Gastrocnemius medialis (tissue), 4 donors: ENCODE measurements at regions not wholly inside any gene's neighbourhood (a gene's known extent, or its start where the extent isn't known, plus 50 kb on each side); places are given as distances from the start of the nearest gene placed in this dataset.

Experiments used
- POLR2A ChIP-seq, 2 donors: fragments of 450-650 bp; IDR thresholded peaks; one replicate each; pipeline ENCODE4 v1.6.1; 2017; ENCODE audit warnings: antibody characterized with exemption in 2 of 2, mild to moderate bottlenecking in 2 of 2, moderate library complexity in 2 of 2
- TF ChIP-seq, protein P1 (sequence below), 5 experiments: fragments of 450-650 bp in 3 of 5; fragments of 200-600 bp in 2 of 5; sonication (generic) in 2 of 5; IDR thresholded peaks in 4 of 5; conservative IDR thresholded peaks in 1 of 5; 1 replicate in 4 of 5; 2 replicates in 1 of 5; pipeline ENCODE4 v1.5.1; 2016 to 2019; ENCODE audit warnings: antibody characterized with exemption in 5 of 5, mild to moderate bottlenecking in 3 of 5, moderate library complexity in 3 of 5

GRCh38 chr20:11724097-11724496, 193.6 kb upstream of the BTBD3 start:
- no peak for TF ChIP-seq POLR2A (IDR thresholded peaks at IDR 0.05)
- TF ChIP-seq, protein P1, sequence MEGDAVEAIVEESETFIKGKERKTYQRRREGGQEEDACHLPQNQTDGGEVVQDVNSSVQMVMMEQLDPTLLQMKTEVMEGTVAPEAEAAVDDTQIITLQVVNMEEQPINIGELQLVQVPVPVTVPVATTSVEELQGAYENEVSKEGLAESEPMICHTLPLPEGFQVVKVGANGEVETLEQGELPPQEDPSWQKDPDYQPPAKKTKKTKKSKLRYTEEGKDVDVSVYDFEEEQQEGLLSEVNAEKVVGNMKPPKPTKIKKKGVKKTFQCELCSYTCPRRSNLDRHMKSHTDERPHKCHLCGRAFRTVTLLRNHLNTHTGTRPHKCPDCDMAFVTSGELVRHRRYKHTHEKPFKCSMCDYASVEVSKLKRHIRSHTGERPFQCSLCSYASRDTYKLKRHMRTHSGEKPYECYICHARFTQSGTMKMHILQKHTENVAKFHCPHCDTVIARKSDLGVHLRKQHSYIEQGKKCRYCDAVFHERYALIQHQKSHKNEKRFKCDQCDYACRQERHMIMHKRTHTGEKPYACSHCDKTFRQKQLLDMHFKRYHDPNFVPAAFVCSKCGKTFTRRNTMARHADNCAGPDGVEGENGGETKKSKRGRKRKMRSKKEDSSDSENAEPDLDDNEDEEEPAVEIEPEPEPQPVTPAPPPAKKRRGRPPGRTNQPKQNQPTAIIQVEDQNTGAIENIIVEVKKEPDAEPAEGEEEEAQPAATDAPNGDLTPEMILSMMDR (IDR thresholded peaks at IDR 0.05 in 4 of 5, conservative IDR thresholded peaks at IDR 0.05 in 1 of 5), result no peak
